ENCODE measurements at regions not wholly inside any gene's neighbourhood (a gene's known extent, or its start where the extent isn't known, plus 50 kb on each side); places are given as distances from the start of the nearest gene placed in this dataset.

GRCh38 chr6:165871571-165871970 is 208.5 kb upstream of the PDE10A start:
- TF ChIP-seq ZFX (IDR thresholded peaks at IDR 0.05; ENCODE audit: borderline replicate concordance) (no peak), CTCF (IDR thresholded peaks at IDR 0.05) (no peak)
- no peak overlapping the region for H3K27ac ChIP-seq

- TF ChIP-seq CTCF (IDR thresholded peaks at IDR 0.05) (no peak), ZFX (IDR thresholded peaks at IDR 0.05; ENCODE audit: borderline replicate concordance) (no peak)
- no peak overlapping the region for H3K27ac ChIP-seq
Measured at GRCh38 chr6:165869526-165869925, 206.5 kb upstream of the PDE10A start.

- no peak for TF ChIP-seq ZFX (IDR thresholded peaks at IDR 0.05; ENCODE audit: borderline replicate concordance)
- no peak for TF ChIP-seq CTCF (IDR thresholded peaks at IDR 0.05)
- no peak overlapping the region for H3K27ac ChIP-seq
Measured at GRCh38 chr6:165864925-165865324, 201.9 kb upstream of the PDE10A start.

- H3K27ac ChIP-seq = no peak overlapping the region
- TF ChIP-seq ZFX (IDR thresholded peaks at IDR 0.05; ENCODE audit: borderline replicate concordance) = no peak
- no peak for TF ChIP-seq CTCF (IDR thresholded peaks at IDR 0.05)
Measured at GRCh38 chr6:165864218-165864617, 201.2 kb upstream of the PDE10A start.

- TF ChIP-seq CTCF (IDR thresholded peaks at IDR 0.05) (no peak), ZFX (IDR thresholded peaks at IDR 0.05; ENCODE audit: borderline replicate concordance) (no peak)
- no peak overlapping the region for H3K27ac ChIP-seq
Measured at GRCh38 chr6:165863801-165864200, 200.8 kb upstream of the PDE10A start.

GRCh38 chr6:165862813-165863212 is 199.8 kb upstream of the PDE10A start:
- no peak for TF ChIP-seq CTCF (IDR thresholded peaks at IDR 0.05)
- no peak for TF ChIP-seq ZFX (IDR thresholded peaks at IDR 0.05; ENCODE audit: borderline replicate concordance)
- no peak overlapping the region for H3K27ac ChIP-seq

GRCh38 chr6:165861226-165861625 is 198.2 kb upstream of the PDE10A start:
- TF ChIP-seq ZFX (IDR thresholded peaks at IDR 0.05; ENCODE audit: borderline replicate concordance) = no peak
- no peak for TF ChIP-seq CTCF (IDR thresholded peaks at IDR 0.05)

More at GRCh38 chr6:165861226-165861625, 198.2 kb upstream of the PDE10A start:
- H3K27ac ChIP-seq = no peak overlapping the region
